CD4-positive, CD25-positive, alpha-beta regulatory T cell (primary cell): ENCODE measurements at regions not wholly inside any gene's neighbourhood (a gene's known extent, or its start where the extent isn't known, plus 50 kb on each side); places are given as distances from the start of the nearest gene placed in this dataset.

Source experiments
- ATAC-seq, 2 donors: fragments of 150-1000 bp; cut with Tn5 transposase; one replicate each; pipeline ENCODE4 v1.10.0; 2021; ENCODE audit warnings: low read depth in 2 of 2, moderate number of reproducible peaks in 2 of 2, moderate library complexity in 1 of 2
- DNase-seq, 3 donors: peaks; one replicate each; pipeline versions ENCODE4 v3.0.0 to v3.0.0-alpha.2; 2012 to 2022; ENCODE audit warnings: mixed read lengths in 1 of 3
- H3K27ac ChIP-seq: one replicate; pipeline ENCODE4 v1.7.0; 2013; ENCODE audit warnings: mild to moderate bottlenecking, low read length; ENCODE audit not compliant: insufficient read depth, poor library complexity, severe bottlenecking
- H3K27me3 ChIP-seq: one replicate; pipeline ENCODE4 v1.7.0; 2013; ENCODE audit warnings: low read length; ENCODE audit not compliant: control insufficient read depth, insufficient read depth
- H3K36me3 ChIP-seq: one replicate; pipeline ENCODE4 v1.7.0; 2013; ENCODE audit warnings: mild to moderate bottlenecking, low read length, moderate library complexity; ENCODE audit not compliant: control insufficient read depth, insufficient read depth
- H3K4me1 ChIP-seq: 2 replicates; pipeline ENCODE4 v1.7.0; 2013; ENCODE audit warnings: mild to moderate bottlenecking, low read length; ENCODE audit not compliant: insufficient read depth, control insufficient read depth, poor library complexity, severe bottlenecking
- H3K4me3 ChIP-seq: one replicate; pipeline ENCODE4 v1.7.0; 2013; ENCODE audit warnings: low read depth, mild to moderate bottlenecking, low read length, moderate library complexity
- H3K9me3 ChIP-seq, 2 experiments: 1 replicate in 1 of 2; 2 replicates in 1 of 2; pipeline ENCODE4 v1.7.0; 2013; ENCODE audit warnings: low read length in 2 of 2, mild to moderate bottlenecking in 1 of 2, moderate library complexity in 1 of 2; ENCODE audit not compliant: control insufficient read depth in 2 of 2
- H3K27ac Mint-ChIP-seq, 3 donors: one replicate each; pipeline ENCODE4 v1.8.0; 2020 to 2022; ENCODE audit warnings: mild to moderate bottlenecking in 3 of 3, mixed read lengths in 3 of 3, moderate library complexity in 2 of 3
- H3K27me3 Mint-ChIP-seq: one replicate; pipeline ENCODE4 v1.8.0; 2022; ENCODE audit warnings: mild to moderate bottlenecking, mixed read lengths
- H3K36me3 Mint-ChIP-seq: one replicate; pipeline ENCODE4 v1.8.0; 2020; ENCODE audit warnings: mixed read lengths
- H3K4me1 Mint-ChIP-seq, 4 donors: one replicate each; pipeline ENCODE4 v1.8.0; 2020 to 2022; ENCODE audit warnings: mixed read lengths in 4 of 4, mild to moderate bottlenecking in 1 of 4
- H3K4me3 Mint-ChIP-seq, 4 donors: one replicate each; pipeline ENCODE4 v1.8.0; 2020 to 2022; ENCODE audit warnings: mild to moderate bottlenecking in 4 of 4, mixed read lengths in 4 of 4, moderate library complexity in 3 of 4
- H3K9me3 Mint-ChIP-seq, 7 donors: one replicate each; pipeline ENCODE4 v1.8.0; 2020 to 2022; ENCODE audit warnings: mixed read lengths in 7 of 7, mild to moderate bottlenecking in 3 of 7, moderate library complexity in 2 of 7

GRCh38 chr3:102688556-102688930 is 253.7 kb downstream of the ZPLD1 start:
- no peaks in the 10 kb centered on the region for H3K36me3 ChIP-seq
- peaks cover 9% of the 10 kb centered on the region for H3K27me3 Mint-ChIP-seq
- ATAC-seq = no peak
- no peak for DNase-seq
- H3K4me3 Mint-ChIP-seq = no peak overlapping the region
- no peaks in the 10 kb centered on the region for H3K27me3 ChIP-seq
- H3K9me3 Mint-ChIP-seq = peaks cover 0 to 3% (median 0%) of the 10 kb centered on the region in 7 donors
- H3K4me1 Mint-ChIP-seq = no peaks in the 10 kb centered on the region
- no peak overlapping the region for H3K4me3 ChIP-seq
- no peak overlapping the region for H3K27ac Mint-ChIP-seq
- H3K9me3 ChIP-seq = no peaks in the 10 kb centered on the region
- H3K27ac ChIP-seq = no peak overlapping the region
- no peaks in the 10 kb centered on the region for H3K36me3 Mint-ChIP-seq
- no peaks in the 10 kb centered on the region for H3K4me1 ChIP-seq

GRCh38 chr3:102691507-102691906 is 256.7 kb downstream of the ZPLD1 start:
- H3K4me3 Mint-ChIP-seq = no peak overlapping the region
- no peaks in the 10 kb centered on the region for H3K27me3 ChIP-seq
- H3K36me3 Mint-ChIP-seq = no peaks in the 10 kb centered on the region
- peaks cover 0 to 3% (median 0%) of the 10 kb centered on the region in 7 donors for H3K9me3 Mint-ChIP-seq
- no peaks in the 10 kb centered on the region for H3K9me3 ChIP-seq
- H3K4me1 ChIP-seq = no peaks in the 10 kb centered on the region
- DNase-seq = no peak
- H3K27ac ChIP-seq = no peak overlapping the region
- H3K4me1 Mint-ChIP-seq = no peaks in the 10 kb centered on the region
- no peak overlapping the region for H3K4me3 ChIP-seq
- peaks cover 4% of the 10 kb centered on the region for H3K27me3 Mint-ChIP-seq
- no peak overlapping the region for H3K27ac Mint-ChIP-seq
- no peak for ATAC-seq
- H3K36me3 ChIP-seq = no peaks in the 10 kb centered on the region

- Mint-ChIP-seq H3K4me1 (no peaks in the 10 kb centered on the region), H3K27me3 (peaks cover 4% of the 10 kb centered on the region), H3K9me3 (peaks cover 0 to 2% (median 0%) of the 10 kb centered on the region in 7 donors), H3K4me3 (no peak overlapping the region), H3K27ac (no peak overlapping the region), H3K36me3 (no peaks in the 10 kb centered on the region)
- DNase-seq (no peak), ATAC-seq (no peak)
- H3K27ac ChIP-seq = no peak overlapping the region
- H3K9me3 ChIP-seq = no peaks in the 10 kb centered on the region
- no peaks in the 10 kb centered on the region for H3K4me1 ChIP-seq
- no peak overlapping the region for H3K4me3 ChIP-seq
- H3K36me3 ChIP-seq = no peaks in the 10 kb centered on the region
- no peaks in the 10 kb centered on the region for H3K27me3 ChIP-seq
Measured at GRCh38 chr3:102699104-102699818, 264.4 kb downstream of the ZPLD1 start.

- H3K9me3 ChIP-seq = no peaks in the 10 kb centered on the region
- no peaks in the 10 kb centered on the region for H3K4me1 ChIP-seq
- H3K27me3 ChIP-seq = no peaks in the 10 kb centered on the region
- Mint-ChIP-seq H3K4me3 (no peak overlapping the region), H3K27ac (no peak overlapping the region), H3K4me1 (no peaks in the 10 kb centered on the region), H3K27me3 (peaks cover 4% of the 10 kb centered on the region), H3K36me3 (no peaks in the 10 kb centered on the region), H3K9me3 (peaks cover 0 to 2% (median 0%) of the 10 kb centered on the region in 7 donors)
- H3K27ac ChIP-seq = no peak overlapping the region
- DNase-seq (no peak), ATAC-seq (no peak)
- no peak overlapping the region for H3K4me3 ChIP-seq
- no peaks in the 10 kb centered on the region for H3K36me3 ChIP-seq
Measured at GRCh38 chr3:102699819-102700140, 265.0 kb downstream of the ZPLD1 start.

GRCh38 chr3:102712896-102713295 is 278.1 kb downstream of the ZPLD1 start:
- Mint-ChIP-seq H3K4me1 (no peaks in the 10 kb centered on the region), H3K27me3 (no peaks in the 10 kb centered on the region), H3K4me3 (no peak overlapping the region), H3K9me3 (peaks cover 0 to 3% (median 0%) of the 10 kb centered on the region in 7 donors), H3K27ac (no peak overlapping the region), H3K36me3 (no peaks in the 10 kb centered on the region)
- Histone ChIP-seq H3K9me3 (no peaks in the 10 kb centered on the region), H3K36me3 (no peaks in the 10 kb centered on the region), H3K4me1 (no peaks in the 10 kb centered on the region), H3K4me3 (no peak overlapping the region), H3K27ac (no peak overlapping the region), H3K27me3 (no peaks in the 10 kb centered on the region)
- ATAC-seq (no peak), DNase-seq (no peak)

DNA sequence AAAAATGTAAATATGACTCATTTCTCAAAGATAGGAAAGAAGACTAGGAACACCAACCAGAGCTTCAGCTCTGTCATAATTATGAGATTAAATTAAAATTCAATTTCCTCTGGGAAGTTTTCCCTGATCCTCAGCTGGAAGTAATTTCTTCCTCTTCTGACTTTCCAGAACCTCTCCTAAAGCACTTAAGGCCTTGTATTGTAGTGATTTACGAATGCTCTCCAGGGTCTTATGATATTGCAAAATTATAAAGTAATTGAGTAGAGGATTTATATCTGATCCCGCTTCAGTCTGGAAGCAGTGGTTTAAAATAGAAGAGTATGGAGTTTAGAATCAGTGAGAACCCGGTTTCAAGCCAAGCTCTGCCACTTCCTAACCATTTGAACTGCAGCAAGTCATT is 279.8 kb downstream of the ZPLD1 start:
- peaks cover 0 to 3% (median 0%) of the 10 kb centered on the region in 7 donors for H3K9me3 Mint-ChIP-seq
- no peaks in the 10 kb centered on the region for H3K27me3 ChIP-seq
- no peak overlapping the region for H3K27ac Mint-ChIP-seq
- no peaks in the 10 kb centered on the region for H3K4me1 Mint-ChIP-seq
- no peaks in the 10 kb centered on the region for H3K36me3 ChIP-seq
- no peak overlapping the region for H3K4me3 Mint-ChIP-seq
- no peaks in the 10 kb centered on the region for H3K9me3 ChIP-seq
- no peaks in the 10 kb centered on the region for H3K36me3 Mint-ChIP-seq
- H3K27me3 Mint-ChIP-seq = no peaks in the 10 kb centered on the region
- no peak for ATAC-seq
- no peak for DNase-seq
- no peaks in the 10 kb centered on the region for H3K4me1 ChIP-seq
- H3K4me3 ChIP-seq = no peak overlapping the region
- no peak overlapping the region for H3K27ac ChIP-seq

DNA sequence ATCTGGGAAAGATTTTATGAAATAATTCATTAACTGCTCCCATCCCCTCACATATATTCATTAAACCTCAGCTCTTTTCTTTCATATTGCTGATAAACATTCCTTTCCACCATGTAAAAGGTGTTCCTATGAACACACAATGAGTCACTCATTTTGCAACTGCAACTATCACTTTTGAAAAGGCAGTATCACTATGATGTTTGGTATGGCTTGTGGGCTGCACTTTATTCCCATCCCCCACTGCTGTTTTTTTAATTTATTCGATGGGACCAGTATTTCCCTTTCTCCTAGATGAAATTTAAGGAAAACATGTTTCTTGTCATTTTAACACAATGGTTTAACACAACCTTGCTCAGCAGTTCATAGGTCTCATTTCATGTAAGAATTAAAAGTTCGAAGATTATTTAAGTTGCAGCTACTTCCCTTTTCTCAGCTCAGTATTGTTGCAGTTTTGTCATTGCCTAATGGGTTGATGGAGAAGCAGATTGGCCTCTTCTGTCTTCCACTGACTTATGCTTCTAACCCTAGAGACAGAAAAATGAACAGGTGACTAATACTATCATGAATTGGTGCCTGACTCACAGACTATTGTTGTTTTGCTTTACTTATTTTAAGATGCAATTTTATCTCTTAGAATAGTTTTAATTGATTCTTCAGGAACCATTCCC is 280.3 kb downstream of the ZPLD1 start:
- Mint-ChIP-seq H3K27ac (no peak overlapping the region), H3K4me1 (no peaks in the 10 kb centered on the region), H3K36me3 (no peaks in the 10 kb centered on the region), H3K9me3 (peaks cover 0 to 3% (median 0%) of the 10 kb centered on the region in 7 donors), H3K27me3 (no peaks in the 10 kb centered on the region), H3K4me3 (no peak overlapping the region)
- ATAC-seq = no peak
- DNase-seq = no peak
- H3K36me3 ChIP-seq = no peaks in the 10 kb centered on the region
- no peak overlapping the region for H3K27ac ChIP-seq
- H3K27me3 ChIP-seq = no peaks in the 10 kb centered on the region
- H3K4me3 ChIP-seq = no peak overlapping the region
- no peaks in the 10 kb centered on the region for H3K9me3 ChIP-seq
- no peaks in the 10 kb centered on the region for H3K4me1 ChIP-seq

- H3K4me3 ChIP-seq = no peak overlapping the region
- ATAC-seq (no peak), DNase-seq (no peak)
- Mint-ChIP-seq H3K27me3 (no peaks in the 10 kb centered on the region), H3K4me1 (no peaks in the 10 kb centered on the region), H3K27ac (no peak overlapping the region), H3K4me3 (no peak overlapping the region), H3K9me3 (peaks cover 0 to 1% (median 0%) of the 10 kb centered on the region in 7 donors), H3K36me3 (no peaks in the 10 kb centered on the region)
- no peaks in the 10 kb centered on the region for H3K27me3 ChIP-seq
- no peaks in the 10 kb centered on the region for H3K4me1 ChIP-seq
- no peaks in the 10 kb centered on the region for H3K36me3 ChIP-seq
- H3K27ac ChIP-seq = no peak overlapping the region
- no peaks in the 10 kb centered on the region for H3K9me3 ChIP-seq
Measured at GRCh38 chr3:102718651-102719050, 283.8 kb downstream of the ZPLD1 start.
